HEK293T (cell line): ENCODE measurements at regions not wholly inside any gene's neighbourhood (a gene's known extent, or its start where the extent isn't known, plus 50 kb on each side); places are given as distances from the start of the nearest gene placed in this dataset.
"Not testable (repeated sequence)": the region's sequence is repeated elsewhere in the genome, so short reads cannot be mapped to it uniquely, and the experiment has no call there.

Source experiments
- BHLHE40 ChIP-seq: fragments of 450-650 bp; IDR thresholded peaks from 2 replicates; pipeline ENCODE4 v1.6.1; 2016; ENCODE audit warnings: mild to moderate bottlenecking, moderate library complexity, borderline replicate concordance
- ELF4 ChIP-seq: fragments of 450-650 bp; IDR thresholded peaks from 2 replicates; pipeline ENCODE4 v1.6.1; 2017; ENCODE audit warnings: antibody characterized with exemption
- PKNOX1 ChIP-seq: fragments of 450-650 bp; IDR thresholded peaks from 2 replicates; pipeline ENCODE4 v1.6.1; 2016

- not testable (repeated sequence) for TF ChIP-seq BHLHE40, PKNOX1, ELF4
Observed at GRCh38 chr13:52254299-52254698, 94.9 kb upstream of the NEK3 start.
